ENCODE measurements at regions not wholly inside any gene's neighbourhood (a gene's known extent, or its start where the extent isn't known, plus 50 kb on each side); places are given as distances from the start of the nearest gene placed in this dataset.

GRCh38 chr12:115223991-115224390, 540.0 kb upstream of the TBX3 start:
- TF ChIP-seq NFRKB (IDR thresholded peaks at IDR 0.05) (no peak), SUZ12 (IDR thresholded peaks at IDR 0.05) (no peak), SP1 (IDR thresholded peaks at IDR 0.05) (no peak), L3MBTL2 (conservative IDR thresholded peaks at IDR 0.05) (no peak), HDGF (IDR thresholded peaks at IDR 0.05; ENCODE audit: borderline replicate concordance) (no peak)
- POLR2A ChIA-PET: interaction anchor here (1.9 kb wide), 1 partner anchor 540 kb away, joined by 7 read pairs; the partner anchor contains the start of gene TBX3
- CTCF ChIA-PET: no interaction called here
- DNase-seq (ENCODE audit: extremely low spot score): no peak

DNA sequence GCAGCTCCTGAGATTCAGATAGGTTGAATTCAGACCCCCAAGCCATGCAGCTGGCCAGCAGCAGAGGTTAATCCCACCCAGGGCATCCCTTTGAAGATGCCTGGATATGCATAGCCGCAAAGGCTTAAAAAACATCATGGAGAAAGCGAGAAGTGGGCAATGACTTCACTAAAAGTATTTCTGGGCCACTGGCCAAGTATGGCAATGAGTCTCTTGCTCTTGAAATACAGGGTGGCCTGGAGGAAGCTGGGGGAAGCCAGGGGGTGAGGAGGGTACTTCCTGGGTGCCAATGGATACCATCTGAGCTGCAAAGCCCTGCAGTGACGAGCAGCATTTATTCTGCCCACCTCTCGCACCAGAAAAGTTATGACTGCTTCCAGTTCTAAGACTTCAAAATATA, 539.3 kb upstream of the TBX3 start:
- no peak for TF ChIP-seq ZNF384 (IDR thresholded peaks at IDR 0.05)
- no peak for TF ChIP-seq SP1 (IDR thresholded peaks at IDR 0.05)
- no peak for TF ChIP-seq FOXM1 (IDR thresholded peaks at IDR 0.05; ENCODE audit: borderline replicate concordance)
- TF ChIP-seq PKNOX1 (IDR thresholded peaks at IDR 0.05): no peak
- no peak for TF ChIP-seq CTBP1 (IDR thresholded peaks at IDR 0.05; ENCODE audit: borderline replicate concordance)
- TF ChIP-seq FOXA1 (IDR thresholded peaks at IDR 0.05): no peak
- no peak for TF ChIP-seq ARNT (IDR thresholded peaks at IDR 0.05)
- TF ChIP-seq TARDBP (IDR thresholded peaks at IDR 0.05): no peak
- TF ChIP-seq NFRKB (IDR thresholded peaks at IDR 0.05): no peak
- no peak for TF ChIP-seq SUZ12 (IDR thresholded peaks at IDR 0.05)
- TF ChIP-seq ELF4 (IDR thresholded peaks at IDR 0.05): no peak
- POLR2A ChIA-PET: interaction anchor here (1.9 kb wide), 1 partner anchor 539 kb away, joined by 7 read pairs; the partner anchor contains the start of gene TBX3
- CTCF ChIA-PET: no interaction called here
- DNase-seq (ENCODE audit: extremely low spot score): no peak

DNA sequence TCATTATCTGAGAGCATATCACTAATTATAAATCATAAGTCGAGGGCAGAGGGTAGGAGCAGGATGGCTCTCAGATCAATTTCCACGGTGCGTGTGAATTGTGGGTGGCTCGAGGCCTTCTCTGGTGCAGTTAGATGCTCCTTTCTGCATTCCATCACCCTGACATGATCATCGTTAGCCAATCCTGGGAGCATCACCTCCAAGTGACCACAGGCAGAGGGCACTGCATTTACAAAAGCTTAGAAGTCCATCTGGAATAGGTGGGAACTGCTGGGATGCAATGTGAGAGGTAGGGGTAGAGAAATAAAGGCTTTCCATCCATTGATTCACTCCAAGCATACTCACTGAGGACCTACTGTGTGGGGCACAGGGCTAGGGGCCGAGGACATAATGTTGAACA, 538.2 kb upstream of the TBX3 start:
- TF ChIP-seq FOXM1 (IDR thresholded peaks at IDR 0.05; ENCODE audit: borderline replicate concordance): no peak
- TF ChIP-seq TARDBP (IDR thresholded peaks at IDR 0.05): no peak
- no peak for TF ChIP-seq SP1 (IDR thresholded peaks at IDR 0.05)
- no peak for TF ChIP-seq CTBP1 (IDR thresholded peaks at IDR 0.05; ENCODE audit: borderline replicate concordance)
- TF ChIP-seq LEF1 (IDR thresholded peaks at IDR 0.05; ENCODE audit: borderline replicate concordance): no peak
- no peak for TF ChIP-seq L3MBTL2 (conservative IDR thresholded peaks at IDR 0.05)
- CTCF ChIA-PET: no interaction called here
- POLR2A ChIA-PET: no interaction called here
- DNase-seq (ENCODE audit: extremely low spot score): no peak

DNA sequence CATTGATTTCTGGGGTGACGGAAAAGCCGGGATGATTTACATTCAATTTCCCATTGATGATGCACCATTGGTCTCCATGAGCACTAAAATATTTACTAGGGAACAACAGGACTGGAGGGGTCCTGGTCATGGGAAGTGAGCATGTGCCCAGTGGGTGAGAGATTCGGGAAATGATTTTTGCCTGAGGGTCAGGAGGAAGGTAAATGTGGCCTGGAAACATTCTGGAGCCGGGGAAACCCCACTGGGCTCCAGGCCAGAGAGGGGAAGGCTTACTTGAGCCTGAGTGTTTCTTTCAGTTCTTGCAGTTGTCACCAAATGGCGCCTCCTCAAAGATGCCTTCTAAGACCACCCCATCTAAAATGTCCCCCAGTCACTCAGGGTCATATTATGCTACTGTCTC, 532.3 kb upstream of the TBX3 start:
- no peak for DNase-seq (ENCODE audit: extremely low spot score)
- POLR2A ChIA-PET: no interaction called here
- TF ChIP-seq FOXK2 (IDR thresholded peaks at IDR 0.05) (no peak), L3MBTL2 (conservative IDR thresholded peaks at IDR 0.05) (no peak), LEF1 (IDR thresholded peaks at IDR 0.05; ENCODE audit: borderline replicate concordance) (no peak), TARDBP (IDR thresholded peaks at IDR 0.05) (no peak), HDGF (IDR thresholded peaks at IDR 0.05; ENCODE audit: borderline replicate concordance) (no peak), ELF4 (IDR thresholded peaks at IDR 0.05) (no peak), CTBP1 (IDR thresholded peaks at IDR 0.05; ENCODE audit: borderline replicate concordance) (no peak), BHLHE40 (IDR thresholded peaks at IDR 0.05; ENCODE audit: borderline replicate concordance) (no peak), SP1 (IDR thresholded peaks at IDR 0.05) (no peak), NFRKB (IDR thresholded peaks at IDR 0.05) (no peak), PKNOX1 (IDR thresholded peaks at IDR 0.05) (no peak), FOXM1 (IDR thresholded peaks at IDR 0.05; ENCODE audit: borderline replicate concordance) (no peak), ZNF384 (IDR thresholded peaks at IDR 0.05) (no peak), FOXA1 (IDR thresholded peaks at IDR 0.05) (no peak), SUZ12 (IDR thresholded peaks at IDR 0.05) (no peak), ARNT (IDR thresholded peaks at IDR 0.05) (no peak)
- CTCF ChIA-PET: no interaction called here

DNA sequence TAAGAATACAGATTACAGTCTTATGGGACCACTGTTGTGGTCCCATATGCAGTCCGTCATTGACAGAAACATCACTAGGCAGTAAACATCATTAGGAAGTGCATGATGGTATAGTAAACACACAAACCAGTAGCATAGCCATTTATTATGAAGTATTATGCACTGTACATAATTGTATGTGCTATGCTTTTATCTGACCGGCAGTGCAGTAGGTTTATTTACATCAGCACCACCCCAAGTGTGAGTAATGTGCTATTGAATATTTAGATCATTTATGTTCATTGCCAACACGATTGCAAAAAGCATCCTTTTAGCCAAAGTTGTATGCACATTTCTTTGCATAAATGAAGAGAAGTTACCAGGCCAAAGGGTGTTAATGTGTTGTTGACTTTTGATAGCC, 531.6 kb upstream of the TBX3 start:
- TF ChIP-seq HDGF (IDR thresholded peaks at IDR 0.05; ENCODE audit: borderline replicate concordance): no peak
- TF ChIP-seq ARNT (IDR thresholded peaks at IDR 0.05): no peak
- no peak for TF ChIP-seq ELF4 (IDR thresholded peaks at IDR 0.05)
- no peak for TF ChIP-seq FOXK2 (IDR thresholded peaks at IDR 0.05)
- no peak for TF ChIP-seq SUZ12 (IDR thresholded peaks at IDR 0.05)
- TF ChIP-seq ZNF384 (IDR thresholded peaks at IDR 0.05): no peak
- TF ChIP-seq NFRKB (IDR thresholded peaks at IDR 0.05): no peak
- no peak for TF ChIP-seq FOXM1 (IDR thresholded peaks at IDR 0.05; ENCODE audit: borderline replicate concordance)
- CTCF ChIA-PET: no interaction called here
- DNase-seq (ENCODE audit: extremely low spot score): no peak
- POLR2A ChIA-PET: no interaction called here

- TF ChIP-seq SUZ12 (IDR thresholded peaks at IDR 0.05): no peak
- ChIA-PET CTCF (no interaction called here), POLR2A (no interaction called here)
- DNase-seq (ENCODE audit: extremely low spot score): no peak
Measured at GRCh38 chr12:115213538-115214016, 529.6 kb upstream of the TBX3 start.

DNA sequence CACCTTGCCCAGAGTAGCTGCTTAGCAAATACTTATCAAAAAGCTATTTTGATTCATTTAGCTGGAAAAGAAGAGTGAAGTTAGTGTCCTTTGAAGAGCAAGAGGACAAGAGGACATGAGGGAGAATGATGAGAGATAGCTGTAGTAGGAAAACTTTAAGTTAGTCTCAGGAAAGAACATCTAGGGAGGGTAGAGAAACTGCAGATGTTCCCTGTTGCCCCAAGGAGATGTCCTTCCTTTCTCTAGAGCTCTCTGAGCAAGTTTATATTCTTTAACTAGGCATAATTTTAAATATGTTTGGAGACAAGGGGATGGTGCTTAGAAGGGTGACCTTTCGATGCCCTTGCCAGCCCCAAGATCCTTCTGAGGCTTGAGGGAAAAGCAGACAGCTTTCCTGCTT, 529.1 kb upstream of the TBX3 start:
- POLR2A ChIA-PET: no interaction called here
- TF ChIP-seq ARNT (IDR thresholded peaks at IDR 0.05) (no peak), FOXK2 (IDR thresholded peaks at IDR 0.05) (no peak), SUZ12 (IDR thresholded peaks at IDR 0.05) (no peak), BHLHE40 (IDR thresholded peaks at IDR 0.05; ENCODE audit: borderline replicate concordance) (no peak), HDGF (IDR thresholded peaks at IDR 0.05; ENCODE audit: borderline replicate concordance) (no peak), ELF4 (IDR thresholded peaks at IDR 0.05) (no peak)
- no peak for DNase-seq (ENCODE audit: extremely low spot score)
- CTCF ChIA-PET: no interaction called here

- CTCF ChIA-PET: no interaction called here
- POLR2A ChIA-PET: no interaction called here
- TF ChIP-seq SUZ12 (IDR thresholded peaks at IDR 0.05): no peak
- no peak for TF ChIP-seq CTBP1 (IDR thresholded peaks at IDR 0.05; ENCODE audit: borderline replicate concordance)
- no peak for TF ChIP-seq L3MBTL2 (conservative IDR thresholded peaks at IDR 0.05)
- TF ChIP-seq ZNF384 (IDR thresholded peaks at IDR 0.05): no peak
- no peak for TF ChIP-seq FOXK2 (IDR thresholded peaks at IDR 0.05)
- no peak for TF ChIP-seq BHLHE40 (IDR thresholded peaks at IDR 0.05; ENCODE audit: borderline replicate concordance)
- DNase-seq (ENCODE audit: extremely low spot score): no peak
Measured at GRCh38 chr12:115212356-115212755, 528.4 kb upstream of the TBX3 start.
